HEK293 (cell line): ENCODE measurements at regions not wholly inside any gene's neighbourhood (a gene's known extent, or its start where the extent isn't known, plus 50 kb on each side); places are given as distances from the start of the nearest gene placed in this dataset.

Source experiments
- CTCF ChIP-seq: fragments of 450-650 bp; formaldehyde crosslinking; IDR thresholded peaks from 2 replicates; pipeline ENCODE4 v1.5.1; 2016; ENCODE audit warnings: missing biosample characterization, missing genetic modification characterization
- PRDM1 ChIP-seq: fragments of 450-650 bp; formaldehyde crosslinking; IDR thresholded peaks from 2 replicates; pipeline ENCODE4; 2016; ENCODE audit warnings: missing biosample characterization, missing genetic modification characterization
- ZNF23 ChIP-seq: fragments of 450-650 bp; formaldehyde crosslinking; IDR thresholded peaks from 2 replicates; pipeline ENCODE4 v1.5.1; 2016; ENCODE audit warnings: missing biosample characterization, missing genetic modification characterization, borderline replicate concordance
- ZNF701 ChIP-seq: fragments of 450-650 bp; formaldehyde crosslinking; IDR thresholded peaks from 2 replicates; pipeline ENCODE4 v1.5.1; 2016; ENCODE audit warnings: missing biosample characterization, missing genetic modification characterization
- TF ChIP-seq, protein P1 (sequence below): fragments of 450-650 bp; formaldehyde crosslinking; IDR thresholded peaks from 2 replicates; pipeline ENCODE4 v1.5.1; 2016; ENCODE audit warnings: missing biosample characterization, missing genetic modification characterization

- TF ChIP-seq, protein P1, sequence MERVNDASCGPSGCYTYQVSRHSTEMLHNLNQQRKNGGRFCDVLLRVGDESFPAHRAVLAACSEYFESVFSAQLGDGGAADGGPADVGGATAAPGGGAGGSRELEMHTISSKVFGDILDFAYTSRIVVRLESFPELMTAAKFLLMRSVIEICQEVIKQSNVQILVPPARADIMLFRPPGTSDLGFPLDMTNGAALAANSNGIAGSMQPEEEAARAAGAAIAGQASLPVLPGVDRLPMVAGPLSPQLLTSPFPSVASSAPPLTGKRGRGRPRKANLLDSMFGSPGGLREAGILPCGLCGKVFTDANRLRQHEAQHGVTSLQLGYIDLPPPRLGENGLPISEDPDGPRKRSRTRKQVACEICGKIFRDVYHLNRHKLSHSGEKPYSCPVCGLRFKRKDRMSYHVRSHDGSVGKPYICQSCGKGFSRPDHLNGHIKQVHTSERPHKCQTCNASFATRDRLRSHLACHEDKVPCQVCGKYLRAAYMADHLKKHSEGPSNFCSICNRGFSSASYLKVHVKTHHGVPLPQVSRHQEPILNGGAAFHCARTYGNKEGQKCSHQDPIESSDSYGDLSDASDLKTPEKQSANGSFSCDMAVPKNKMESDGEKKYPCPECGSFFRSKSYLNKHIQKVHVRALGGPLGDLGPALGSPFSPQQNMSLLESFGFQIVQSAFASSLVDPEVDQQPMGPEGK = no peak
- no peak for TF ChIP-seq ZNF701
- TF ChIP-seq CTCF (tag by site-specific recombination) = no peak
- no peak for TF ChIP-seq PRDM1 (tag by site-specific recombination)
- TF ChIP-seq ZNF23 (tag by site-specific recombination) = no peak
Measured at GRCh38 chr5:54756301-54756700, 229.1 kb downstream of the ESM1 start.
